ENCODE measurements at regions not wholly inside any gene's neighbourhood (a gene's known extent, or its start where the extent isn't known, plus 50 kb on each side); places are given as distances from the start of the nearest gene placed in this dataset.

GRCh38 chr9:84609779-84610178 lies 59.8 kb upstream of the NTRK2 start:
- TF ChIP-seq GATA2 (IDR thresholded peaks at IDR 0.05; ENCODE audit: low read depth, low read length), result no peak
- TF ChIP-seq GATA3 (IDR thresholded peaks at IDR 0.05; ENCODE audit: low read depth, low read length), result no peak

GRCh38 chr9:84613431-84613830 lies 56.1 kb upstream of the NTRK2 start:
- TF ChIP-seq GATA2 (IDR thresholded peaks at IDR 0.05; ENCODE audit: low read depth, low read length) (no peak), GATA3 (IDR thresholded peaks at IDR 0.05; ENCODE audit: low read depth, low read length) (no peak)

DNA sequence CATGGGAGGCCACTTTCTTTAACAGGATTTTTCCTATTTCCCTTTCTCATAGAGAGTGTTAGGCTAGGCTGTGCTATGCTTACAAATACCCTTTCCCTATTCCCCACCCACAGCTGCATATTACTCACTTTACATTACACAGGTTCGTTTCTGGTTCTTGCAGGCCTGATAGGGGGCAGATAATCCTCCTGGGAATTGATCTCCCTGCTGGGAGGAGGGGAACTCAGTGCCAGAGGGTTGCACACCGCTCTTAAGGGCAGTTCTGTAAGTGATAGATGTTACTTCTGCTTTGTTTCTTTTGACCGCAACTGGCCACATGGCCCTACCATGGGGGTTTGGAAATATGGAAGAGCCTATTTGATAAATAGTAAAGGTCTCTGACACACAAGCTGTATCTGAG lies 54.0 kb upstream of the NTRK2 start:
- 0 out of 2 replicates have a peak, but pooled peaks have one; percentile 28 for TF ChIP-seq GATA3 (IDR thresholded peaks at IDR 0.05; ENCODE audit: low read depth, low read length)
- no peak for TF ChIP-seq GATA2 (IDR thresholded peaks at IDR 0.05; ENCODE audit: low read depth, low read length)

- TF ChIP-seq GATA3 (IDR thresholded peaks at IDR 0.05; ENCODE audit: low read depth, low read length) (peak; percentile 67), GATA2 (IDR thresholded peaks at IDR 0.05; ENCODE audit: low read depth, low read length) (peak; percentile 83)
Observed at GRCh38 chr9:84617411-84618029, 52.0 kb upstream of the NTRK2 start.
